CD14-positive monocyte (primary cell): ENCODE measurements at regions not wholly inside any gene's neighbourhood (a gene's known extent, or its start where the extent isn't known, plus 50 kb on each side); places are given as distances from the start of the nearest gene placed in this dataset.

Source experiments
- DNase-seq, 3 donors: peaks; one replicate each; pipeline ENCODE4 v3.0.0-alpha.2; 2011 to 2022
- H2AFZ ChIP-seq: 2 replicates; pipeline ENCODE4 v1.6.0; 2012; ENCODE audit warnings: mild to moderate bottlenecking, low read depth, low read length, inconsistent platforms; ENCODE audit not compliant: insufficient read depth, poor library complexity, severe bottlenecking
- H3K27ac ChIP-seq, 2 donors: 1 replicate in 1 of 2; 2 replicates in 1 of 2; pipeline ENCODE4 v1.5.1; 2012 to 2013; ENCODE audit warnings: low read length in 2 of 2, control low read depth in 1 of 2, inconsistent platforms in 1 of 2, low read depth in 1 of 2, mild to moderate bottlenecking in 1 of 2
- H3K27me3 ChIP-seq, 2 donors: one replicate each; pipeline versions ENCODE4 v1.6.0 to v1.6.1; 2011 to 2013; ENCODE audit warnings: low read length in 2 of 2; ENCODE audit not compliant: control insufficient read depth in 2 of 2, insufficient read depth in 2 of 2
- H3K36me3 ChIP-seq, 2 donors: replicated peaks in 1 of 2; 1 replicate in 1 of 2; 2 replicates in 1 of 2; pipeline versions ENCODE4 v1.5.1 to v1.6.1; 2012 to 2013; ENCODE audit warnings: low read length in 2 of 2, control low read depth in 1 of 2, inconsistent platforms in 1 of 2, mild to moderate bottlenecking in 1 of 2; ENCODE audit not compliant: insufficient read depth in 2 of 2, control insufficient read depth in 1 of 2
- H3K4me1 ChIP-seq, 2 donors: 1 replicate in 1 of 2; 2 replicates in 1 of 2; pipeline versions ENCODE4 v1.5.1 to v1.6.1; 2012 to 2013; ENCODE audit warnings: low read length in 2 of 2, control low read depth in 1 of 2, inconsistent platforms in 1 of 2, mild to moderate bottlenecking in 1 of 2, moderate library complexity in 1 of 2; ENCODE audit not compliant: insufficient read depth in 2 of 2, control insufficient read depth in 1 of 2
- H3K4me2 ChIP-seq: replicated peaks from 2 replicates; pipeline ENCODE3; 2012; ENCODE audit warnings: low read length, moderate library complexity, mild to moderate bottlenecking; ENCODE audit not compliant: poor library complexity, severe bottlenecking; ENCODE audit errors: extremely low read depth
- H3K4me3 ChIP-seq, 3 experiments: fragments of 200-600 bp in 1 of 3; sonication (generic) in 1 of 3; replicated peaks in 1 of 3; 1 replicate in 2 of 3; 2 replicates in 1 of 3; pipeline ENCODE4 v1.5.1; 2011 to 2013; ENCODE audit warnings: low read length in 3 of 3, mild to moderate bottlenecking in 3 of 3, control low read depth in 2 of 3, low read depth in 2 of 3, inconsistent platforms in 1 of 3, moderate library complexity in 1 of 3
- H3K79me2 ChIP-seq: 2 replicates; pipeline ENCODE4 v1.6.0; 2012; ENCODE audit warnings: mild to moderate bottlenecking, control low read depth, inconsistent platforms, low read length, moderate library complexity; ENCODE audit not compliant: insufficient read depth
- H3K9ac ChIP-seq: 2 replicates; pipeline ENCODE4 v1.6.0; 2017; ENCODE audit warnings: low read length, mild to moderate bottlenecking; ENCODE audit not compliant: insufficient read depth, poor library complexity, severe bottlenecking
- H3K9me3 ChIP-seq, 2 donors: replicated peaks in 1 of 2; 1 replicate in 1 of 2; 2 replicates in 1 of 2; pipeline versions ENCODE4 v1.5.1 to v1.6.1; 2012 to 2013; ENCODE audit warnings: low read length in 2 of 2, control low read depth in 1 of 2; ENCODE audit not compliant: control insufficient read depth in 1 of 2, insufficient read depth in 1 of 2
- H4K20me1 ChIP-seq: 2 replicates; pipeline ENCODE4 v1.6.0; 2012; ENCODE audit warnings: mild to moderate bottlenecking, low read length, control low read depth, moderate library complexity; ENCODE audit not compliant: insufficient read depth
- H3K27ac Mint-ChIP-seq, 7 donors: one replicate each; pipeline ENCODE4 v1.8.0; 2020; ENCODE audit warnings: mild to moderate bottlenecking in 7 of 7, mixed read lengths in 7 of 7, moderate library complexity in 6 of 7, inconsistent platforms in 2 of 7
- H3K27me3 Mint-ChIP-seq, 3 donors: one replicate each; pipeline ENCODE4 v1.8.0; 2021 to 2022; ENCODE audit warnings: low read depth in 3 of 3, mild to moderate bottlenecking in 3 of 3, mixed read lengths in 3 of 3, moderate library complexity in 3 of 3, inconsistent platforms in 1 of 3
- H3K36me3 Mint-ChIP-seq, 2 donors: one replicate each; pipeline ENCODE4 v1.8.0; 2020; ENCODE audit warnings: mixed read lengths in 2 of 2, inconsistent platforms in 1 of 2, mild to moderate bottlenecking in 1 of 2
- H3K4me1 Mint-ChIP-seq: one replicate; pipeline ENCODE4 v1.8.0; 2020; ENCODE audit warnings: mild to moderate bottlenecking, mixed read lengths
- H3K4me3 Mint-ChIP-seq, 2 donors: one replicate each; pipeline ENCODE4 v1.8.0; 2020; ENCODE audit warnings: mild to moderate bottlenecking in 2 of 2, mixed read lengths in 2 of 2, moderate library complexity in 1 of 2
- H3K9me3 Mint-ChIP-seq, 7 donors: one replicate each; pipeline ENCODE4 v1.8.0; 2020 to 2022; ENCODE audit warnings: mixed read lengths in 7 of 7, mild to moderate bottlenecking in 6 of 7, moderate library complexity in 6 of 7, inconsistent platforms in 2 of 7
- CTCF ChIP-seq: fragments of 200-600 bp; IDR thresholded peaks from one replicate; pipeline ENCODE4 v1.8.0; 2022; ENCODE audit warnings: antibody characterized with exemption, mild to moderate bottlenecking
- WGBS: methylation state at CpG from one replicate; pipeline ENCODE4 v1.1.5; 2013; ENCODE audit warnings: missing lambda C conversion rate; ENCODE audit not compliant: insufficient coverage; 5-methylcytosine and 5-hydroxymethylcytosine counted together
- intact Hi-C, 2 donors: fragments of 100-400 bp; cut with micrococcal nuclease; formaldehyde crosslinking; loops; one replicate each; pipeline versions ENCODE4 v1.15.0 to v1.15.1; 2023

DNA sequence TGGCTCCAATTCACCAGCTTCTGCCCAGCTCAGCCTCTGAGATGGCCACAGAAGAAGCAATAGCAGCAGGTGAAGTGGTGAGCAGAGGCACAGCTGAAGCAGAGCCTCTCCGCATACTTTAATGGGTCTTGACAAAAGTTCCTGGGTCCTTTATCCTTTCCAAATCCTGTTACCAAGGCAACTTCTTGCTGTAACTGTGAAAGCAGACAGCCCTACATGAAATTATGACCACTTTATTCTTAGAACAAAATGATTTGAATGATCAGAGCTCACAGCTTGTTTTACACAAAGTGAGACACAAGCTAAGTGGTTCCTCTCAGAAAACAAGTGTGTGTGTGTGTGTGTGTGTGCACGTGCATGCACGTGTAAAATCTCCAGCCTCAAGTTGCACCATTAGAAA is 245.6 kb downstream of the HTR7 start:
- Histone ChIP-seq H3K4me2 (no peak overlapping the region), H4K20me1 (no peaks in the 10 kb centered on the region), H3K79me2 (no peaks in the 10 kb centered on the region), H2AFZ (no peak overlapping the region), H3K36me3 (no peaks in the 10 kb centered on the region), H3K9me3 (no peaks in the 10 kb centered on the region), H3K4me3 (no peak overlapping the region), H3K4me1 (no peaks in the 10 kb centered on the region), H3K27ac (no peak overlapping the region), H3K27me3 (no peaks in the 10 kb centered on the region), H3K9ac (no peak overlapping the region)
- peak overlapping the region in 1 of 7 donors; percentile 43 for H3K27ac Mint-ChIP-seq
- no peak for TF ChIP-seq CTCF
- H3K9me3 Mint-ChIP-seq: peaks cover 0 to 4% (median 0%) of the 10 kb centered on the region in 7 donors
- WGBS: no CpG with 5 or more reads among the region's 3 CpGs
- no peak for DNase-seq
- no peaks in the 10 kb centered on the region for H3K4me1 Mint-ChIP-seq
- no peak overlapping the region for H3K4me3 Mint-ChIP-seq
- H3K36me3 Mint-ChIP-seq: no peaks in the 10 kb centered on the region
- peaks cover 0 to 1% (median 0%) of the 10 kb centered on the region in 3 donors for H3K27me3 Mint-ChIP-seq
- intact Hi-C loops: no loop called here

DNA sequence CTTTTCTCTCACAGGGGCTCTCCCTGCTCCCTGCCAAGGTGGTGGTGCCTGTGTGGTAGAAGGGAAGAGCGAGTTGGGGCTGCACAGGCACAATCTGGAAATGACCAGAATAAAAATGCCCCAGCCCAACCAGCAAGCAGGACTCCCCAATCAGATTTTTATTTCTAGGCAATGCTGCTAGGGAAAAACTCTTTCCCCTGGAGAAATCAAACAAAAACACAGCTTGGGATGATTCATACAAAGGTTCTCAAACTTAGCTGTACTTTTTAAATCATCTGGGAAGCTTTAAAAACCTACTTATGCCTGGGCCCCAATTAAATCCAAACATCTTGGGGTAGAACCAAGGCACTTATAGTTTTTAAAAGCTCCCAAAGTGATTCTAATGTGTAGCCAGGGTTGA is 243.2 kb downstream of the HTR7 start:
- Histone ChIP-seq H3K9ac (no peak overlapping the region), H3K4me1 (no peaks in the 10 kb centered on the region), H4K20me1 (no peaks in the 10 kb centered on the region), H3K79me2 (no peaks in the 10 kb centered on the region), H3K9me3 (no peaks in the 10 kb centered on the region), H3K4me2 (no peak overlapping the region), H2AFZ (no peak overlapping the region), H3K36me3 (no peaks in the 10 kb centered on the region), H3K27ac (no peak overlapping the region), H3K4me3 (no peak overlapping the region), H3K27me3 (no peaks in the 10 kb centered on the region)
- no peak overlapping the region for H3K4me3 Mint-ChIP-seq
- no peaks in the 10 kb centered on the region for H3K4me1 Mint-ChIP-seq
- peaks cover 0 to 1% (median 0%) of the 10 kb centered on the region in 3 donors for H3K27me3 Mint-ChIP-seq
- H3K36me3 Mint-ChIP-seq: no peaks in the 10 kb centered on the region
- no peak for TF ChIP-seq CTCF
- WGBS: no CpG with 5 or more reads among the region's 1 CpG
- no peak overlapping the region for H3K27ac Mint-ChIP-seq
- peaks cover 0 to 4% (median 0%) of the 10 kb centered on the region in 7 donors for H3K9me3 Mint-ChIP-seq
- no peak for DNase-seq
- intact Hi-C loops: no loop called here
